Mammary epithelial cell (primary cell): ENCODE measurements at regions not wholly inside any gene's neighbourhood (a gene's known extent, or its start where the extent isn't known, plus 50 kb on each side); places are given as distances from the start of the nearest gene placed in this dataset.

Experiments used
- EZH2 ChIP-seq: IDR thresholded peaks from 2 replicates; pipeline ENCODE4 v1.6.1; 2012; ENCODE audit warnings: low read length, inconsistent platforms, borderline replicate concordance
- TF ChIP-seq, protein P1 (sequence below), 2 donors: IDR thresholded peaks in 1 of 2; conservative IDR thresholded peaks in 1 of 2; 2 replicates each; pipeline ENCODE4 v1.5.1; 2011 to 2012; ENCODE audit warnings: inconsistent platforms in 2 of 2, low read length in 2 of 2, mild to moderate bottlenecking in 2 of 2, control low read depth in 1 of 2, low read depth in 1 of 2; ENCODE audit not compliant: insufficient read depth in 1 of 2; ENCODE audit errors: extremely low read depth in 1 of 2

DNA sequence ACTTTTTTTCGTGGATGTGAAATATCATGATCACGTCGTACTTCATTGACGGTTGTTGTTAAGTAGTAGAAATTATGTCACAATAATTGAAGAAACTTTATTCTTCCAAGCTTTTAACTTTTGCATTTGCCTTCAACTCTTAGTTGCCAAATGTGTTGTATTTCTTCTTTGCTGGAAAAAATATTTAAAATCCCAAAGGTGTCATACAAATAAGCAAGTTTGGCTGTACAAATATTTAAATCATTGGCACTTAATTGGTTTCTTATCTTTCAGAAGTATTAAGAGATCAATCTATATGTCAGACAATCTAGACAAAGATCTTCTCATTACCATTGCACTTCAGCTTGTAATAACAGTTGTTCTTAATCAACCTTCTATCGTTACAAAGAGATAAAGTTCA, 204.0 kb upstream of the HDAC4 start:
- TF ChIP-seq, protein P1, sequence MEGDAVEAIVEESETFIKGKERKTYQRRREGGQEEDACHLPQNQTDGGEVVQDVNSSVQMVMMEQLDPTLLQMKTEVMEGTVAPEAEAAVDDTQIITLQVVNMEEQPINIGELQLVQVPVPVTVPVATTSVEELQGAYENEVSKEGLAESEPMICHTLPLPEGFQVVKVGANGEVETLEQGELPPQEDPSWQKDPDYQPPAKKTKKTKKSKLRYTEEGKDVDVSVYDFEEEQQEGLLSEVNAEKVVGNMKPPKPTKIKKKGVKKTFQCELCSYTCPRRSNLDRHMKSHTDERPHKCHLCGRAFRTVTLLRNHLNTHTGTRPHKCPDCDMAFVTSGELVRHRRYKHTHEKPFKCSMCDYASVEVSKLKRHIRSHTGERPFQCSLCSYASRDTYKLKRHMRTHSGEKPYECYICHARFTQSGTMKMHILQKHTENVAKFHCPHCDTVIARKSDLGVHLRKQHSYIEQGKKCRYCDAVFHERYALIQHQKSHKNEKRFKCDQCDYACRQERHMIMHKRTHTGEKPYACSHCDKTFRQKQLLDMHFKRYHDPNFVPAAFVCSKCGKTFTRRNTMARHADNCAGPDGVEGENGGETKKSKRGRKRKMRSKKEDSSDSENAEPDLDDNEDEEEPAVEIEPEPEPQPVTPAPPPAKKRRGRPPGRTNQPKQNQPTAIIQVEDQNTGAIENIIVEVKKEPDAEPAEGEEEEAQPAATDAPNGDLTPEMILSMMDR (conservative IDR thresholded peaks at IDR 0.05 in 1 of 2, IDR thresholded peaks at IDR 0.05 in 1 of 2; ENCODE audit: extremely low read depth in 1 of 2, insufficient read depth in 1 of 2, low read depth in 1 of 2, low read length in 2 of 2) = no peak
- no peak for TF ChIP-seq EZH2
